H1 (cell line): ENCODE measurements at regions not wholly inside any gene's neighbourhood (a gene's known extent, or its start where the extent isn't known, plus 50 kb on each side); places are given as distances from the start of the nearest gene placed in this dataset.

Experiments used
- CTCF ChIA-PET: fragments of 300-600 bp; sonication (Branson Sonifier 250); formaldehyde crosslinking; loops from one replicate; lab custom pipeline; 2021; ENCODE audit not compliant: partially characterized antibody; lab: Charles Lee
- POLR2A ChIA-PET: fragments of 300-600 bp; sonication (Branson Sonifier 250); formaldehyde crosslinking; loops from one replicate; lab custom pipeline; 2021; ENCODE audit warnings: inconsistent platforms; ENCODE audit not compliant: partially characterized antibody; lab: Charles Lee
- DNase-seq, 2 experiments: peaks; one replicate each; pipeline versions ENCODE4 v3.0.0 to v3.0.0-alpha.2; 2010 to 2022; ENCODE audit warnings: low spot score in 2 of 2, low read depth in 1 of 2, mixed read lengths in 1 of 2
- FAIRE-seq: peaks from 2 replicates; lab custom pipeline; 2011; peaks lifted over from hg19 to GRCh38; lab: Jason Lieb, UNC
- H2AFZ ChIP-seq: 2 replicates; pipeline ENCODE4 v1.8.1; 2012; ENCODE audit warnings: low read length, inconsistent platforms
- H2AK5ac ChIP-seq: 2 replicates; pipeline ENCODE4 v1.6.1; 2013; ENCODE audit warnings: low read depth, low read length
- H2BK120ac ChIP-seq: replicated peaks from 2 replicates; pipeline ENCODE3; 2013; ENCODE audit warnings: low read depth, low read length, inconsistent platforms
- H2BK12ac ChIP-seq: 2 replicates; pipeline ENCODE4 v1.6.1; 2013; ENCODE audit warnings: low read depth, low read length
- H2BK15ac ChIP-seq: 2 replicates; pipeline ENCODE4 v1.6.1; 2013; ENCODE audit warnings: low read length
- H2BK20ac ChIP-seq: 2 replicates; pipeline ENCODE4 v1.6.1; 2013; ENCODE audit warnings: low read length
- H2BK5ac ChIP-seq: 2 replicates; pipeline ENCODE4 v1.6.1; 2013; ENCODE audit warnings: low read depth, low read length
- H3K14ac ChIP-seq: 2 replicates; pipeline ENCODE4 v1.6.1; 2013; ENCODE audit warnings: inconsistent platforms; ENCODE audit not compliant: insufficient read length
- H3K18ac ChIP-seq: 2 replicates; pipeline ENCODE4 v1.6.1; 2013; ENCODE audit warnings: low read length; ENCODE audit errors: extremely low read depth
- H3K23ac ChIP-seq: 2 replicates; pipeline ENCODE4 v1.6.1; 2013; ENCODE audit warnings: inconsistent platforms; ENCODE audit not compliant: insufficient read length
- H3K23me2 ChIP-seq: 2 replicates; pipeline ENCODE4 v1.6.1; 2013; ENCODE audit warnings: low read depth, low read length
- H3K27ac ChIP-seq: 2 replicates; pipeline ENCODE4 v1.6.1; 2011; ENCODE audit warnings: low read depth, low read length, inconsistent platforms
- H3K27me3 ChIP-seq, 4 experiments: replicated peaks in 1 of 4; 1 replicate in 1 of 4; 2 replicates in 3 of 4; pipeline versions ENCODE4 v1.6.1 to v1.8.1; 2011 to 2013; ENCODE audit warnings: low read length in 3 of 4, mild to moderate bottlenecking in 3 of 4, inconsistent platforms in 2 of 4, mixed read lengths in 2 of 4, moderate library complexity in 1 of 4; ENCODE audit not compliant: control insufficient read depth in 3 of 4, insufficient read depth in 3 of 4; ENCODE audit errors: extremely low read depth in 1 of 4
- H3K36me3 ChIP-seq, 4 experiments: 2 replicates each; pipeline versions ENCODE4 v1.6.1 to v1.8.1; 2011 to 2013; ENCODE audit warnings: mild to moderate bottlenecking in 4 of 4, low read length in 3 of 4, moderate library complexity in 2 of 4, control low read depth in 1 of 4, inconsistent platforms in 1 of 4; ENCODE audit not compliant: insufficient read depth in 4 of 4, control insufficient read depth in 2 of 4
- H3K4ac ChIP-seq: replicated peaks from 2 replicates; pipeline ENCODE3; 2013; ENCODE audit warnings: low read length, low read depth, mixed read lengths, inconsistent platforms; ENCODE audit not compliant: insufficient read length
- H3K4me1 ChIP-seq, 4 experiments: replicated peaks in 1 of 4; 1 replicate in 1 of 4; 2 replicates in 3 of 4; pipeline versions ENCODE4 v1.6.1 to v1.8.1; 2011 to 2013; ENCODE audit warnings: low read length in 3 of 4, inconsistent platforms in 2 of 4, mixed read lengths in 1 of 4; ENCODE audit not compliant: insufficient read depth in 4 of 4, control insufficient read depth in 3 of 4
- H3K4me2 ChIP-seq, 2 experiments: 2 replicates each; pipeline versions ENCODE4 v1.6.1 to v1.8.1; 2011 to 2013; ENCODE audit warnings: low read depth in 2 of 2, low read length in 2 of 2, control low read depth in 1 of 2, inconsistent platforms in 1 of 2, mild to moderate bottlenecking in 1 of 2; ENCODE audit not compliant: insufficient read depth in 1 of 2
- H3K4me3 ChIP-seq, 4 experiments: fragments of 200-600, 300-600 bp in 1 of 4; sonication (generic), shearing (Covaris generic), sonication (Bioruptor Twin) in 1 of 4; 2 replicates each; pipeline versions ENCODE4 v1.5.1 to v1.8.1; 2011 to 2016; ENCODE audit warnings: low read length in 4 of 4, low read depth in 3 of 4, control low read depth in 2 of 4, inconsistent platforms in 2 of 4, mild to moderate bottlenecking in 2 of 4, mixed read lengths in 1 of 4, moderate library complexity in 1 of 4; ENCODE audit not compliant: insufficient read depth in 2 of 4; ENCODE audit errors: extremely low read depth in 1 of 4
- H3K56ac ChIP-seq: replicated peaks from 2 replicates; pipeline ENCODE3; 2013; ENCODE audit warnings: low read depth, mild to moderate bottlenecking, mixed read lengths, low read length, inconsistent platforms; ENCODE audit not compliant: insufficient read length
- H3K79me1 ChIP-seq: 2 replicates; pipeline ENCODE4 v1.6.1; 2013; ENCODE audit warnings: low read depth, low read length, control low read depth
- H3K79me2 ChIP-seq, 2 experiments: 2 replicates each; pipeline versions ENCODE4 v1.6.1 to v1.8.1; 2012 to 2013; ENCODE audit warnings: low read length in 2 of 2, mild to moderate bottlenecking in 2 of 2, inconsistent platforms in 1 of 2; ENCODE audit not compliant: insufficient read depth in 2 of 2, control insufficient read depth in 1 of 2
- H3K9ac ChIP-seq, 4 experiments: replicated peaks in 1 of 4; 1 replicate in 1 of 4; 2 replicates in 3 of 4; pipeline versions ENCODE4 v1.6.1 to v1.8.1; 2011 to 2013; ENCODE audit warnings: low read depth in 3 of 4, low read length in 3 of 4, control low read depth in 2 of 4, mild to moderate bottlenecking in 2 of 4, moderate library complexity in 2 of 4, inconsistent platforms in 1 of 4; ENCODE audit errors: extremely low read depth in 1 of 4
- H3K9me3 ChIP-seq, 2 experiments: 2 replicates each; pipeline versions ENCODE4 v1.6.1 to v1.8.1; 2012 to 2013; ENCODE audit warnings: mild to moderate bottlenecking in 2 of 2, moderate library complexity in 2 of 2, control low read depth in 1 of 2, inconsistent platforms in 1 of 2, low read depth in 1 of 2, low read length in 1 of 2, mixed read lengths in 1 of 2; ENCODE audit not compliant: insufficient read depth in 2 of 2
- H4K20me1 ChIP-seq, 2 experiments: replicated peaks in 1 of 2; 2 replicates each; pipeline versions ENCODE3 to v1.8.1; 2011 to 2013; ENCODE audit warnings: inconsistent platforms in 2 of 2, low read length in 2 of 2, mild to moderate bottlenecking in 1 of 2; ENCODE audit not compliant: insufficient read depth in 2 of 2, control insufficient read depth in 1 of 2
- H4K5ac ChIP-seq: 2 replicates; pipeline ENCODE4 v1.6.1; 2013; ENCODE audit warnings: low read length, low read depth, mixed read lengths, inconsistent platforms; ENCODE audit not compliant: insufficient read length
- H4K8ac ChIP-seq: 2 replicates; pipeline ENCODE4 v1.8.0; 2013; ENCODE audit warnings: mild to moderate bottlenecking, moderate library complexity, low read length, inconsistent platforms; ENCODE audit not compliant: insufficient read depth; ENCODE audit errors: extremely low read depth
- H4K91ac ChIP-seq: replicated peaks from 2 replicates; pipeline ENCODE3; 2013; ENCODE audit warnings: low read length, mixed read lengths, inconsistent platforms; ENCODE audit not compliant: insufficient read length
- CBX5 ChIP-seq: fragments of 300-800, 300-1000 bp; sonication (generic); IDR thresholded peaks from 2 replicates; pipeline ENCODE4 v1.7.1; 2016; ENCODE audit warnings: antibody characterized with exemption, low read length, low read depth
- EZH2 ChIP-seq: fragments of 200-600 bp; sonication (generic); IDR thresholded peaks from 2 replicates; pipeline ENCODE4 v1.7.1; 2012; ENCODE audit warnings: low read depth, mild to moderate bottlenecking, moderate library complexity, low read length, inconsistent platforms; ENCODE audit not compliant: severe bottlenecking
- KDM1A ChIP-seq: fragments of 200-600, 300-600 bp; sonication (generic); IDR thresholded peaks from 2 replicates; pipeline ENCODE4 v1.7.1; 2016; ENCODE audit warnings: mild to moderate bottlenecking, low read length, borderline replicate concordance
- SP4 ChIP-seq: IDR thresholded peaks from 2 replicates; pipeline ENCODE4 v1.6.1; 2012; ENCODE audit warnings: low read length, inconsistent platforms
- WGBS, 2 experiments: shearing (Covaris generic) in 1 of 2; methylation state at CpG; one replicate each; pipeline versions ENCODE4 v1.1.6 to v1.1.7; 2013 to 2015; ENCODE audit warnings: low lambda C conversion rate in 2 of 2, mixed read lengths in 2 of 2, inconsistent platforms in 1 of 2, low coverage in 1 of 2, missing lambda C conversion rate in 1 of 2; ENCODE audit not compliant: insufficient replicate concordance in 2 of 2, insufficient coverage in 1 of 2, insufficient read length in 1 of 2; ENCODE audit errors: extremely low coverage in 1 of 2, missing lambda C conversion rate in 1 of 2; 5-methylcytosine and 5-hydroxymethylcytosine counted together
- TF ChIP-seq, protein P1 (sequence below): IDR thresholded peaks from 2 replicates; pipeline ENCODE4 v1.6.1; 2012; ENCODE audit warnings: low read length, inconsistent platforms

DNA sequence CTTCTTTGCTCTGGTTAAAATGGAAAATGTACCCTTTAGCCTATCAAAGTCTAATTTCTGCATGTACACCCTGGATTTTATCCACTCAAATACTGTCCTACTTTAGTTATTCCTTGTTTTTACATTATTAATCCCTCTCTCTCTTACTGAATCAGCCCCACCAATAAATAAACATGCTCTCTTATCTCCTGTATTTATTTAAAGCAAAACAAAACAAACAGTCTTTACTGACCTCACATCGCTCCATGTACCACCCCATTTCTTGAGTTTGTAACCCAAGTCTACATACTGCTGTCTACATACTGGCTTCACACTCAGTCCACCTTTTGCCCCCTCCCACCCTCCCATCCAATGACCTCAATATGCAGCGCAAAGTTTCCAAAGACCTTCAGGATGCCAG, 113.3 kb upstream of the RORA start:
- Histone ChIP-seq H3K79me2 (no peaks in the 10 kb centered on the region), H2BK20ac (no peak overlapping the region)

More for the DNA sequence above, 113.3 kb upstream of the RORA start:
- H3K4me1 ChIP-seq, result no peaks in the 10 kb centered on the region
- H3K14ac ChIP-seq, result no peak overlapping the region
- no peak overlapping the region for H3K23ac ChIP-seq
- no peak overlapping the region for H2AFZ ChIP-seq
- no peak overlapping the region for H3K9ac ChIP-seq
- no peaks in the 10 kb centered on the region for H3K23me2 ChIP-seq
- no peak for FAIRE-seq
- no peak for DNase-seq
- H2BK15ac ChIP-seq, result no peak overlapping the region
- no peak overlapping the region for H3K56ac ChIP-seq
- no peak overlapping the region for H4K5ac ChIP-seq
- H3K4me2 ChIP-seq, result no peak overlapping the region
- no peaks in the 10 kb centered on the region for H3K27me3 ChIP-seq
- WGBS, 2 experiments, result 100% methylated on average over 2 of the region's 2 CpGs; no CpG with 5 or more reads in 1 of the 2 experiments
- no peak for TF ChIP-seq EZH2
- TF ChIP-seq KDM1A, result no peak
- no peak for TF ChIP-seq CBX5
- no peak for TF ChIP-seq SP4
- TF ChIP-seq, protein P1, sequence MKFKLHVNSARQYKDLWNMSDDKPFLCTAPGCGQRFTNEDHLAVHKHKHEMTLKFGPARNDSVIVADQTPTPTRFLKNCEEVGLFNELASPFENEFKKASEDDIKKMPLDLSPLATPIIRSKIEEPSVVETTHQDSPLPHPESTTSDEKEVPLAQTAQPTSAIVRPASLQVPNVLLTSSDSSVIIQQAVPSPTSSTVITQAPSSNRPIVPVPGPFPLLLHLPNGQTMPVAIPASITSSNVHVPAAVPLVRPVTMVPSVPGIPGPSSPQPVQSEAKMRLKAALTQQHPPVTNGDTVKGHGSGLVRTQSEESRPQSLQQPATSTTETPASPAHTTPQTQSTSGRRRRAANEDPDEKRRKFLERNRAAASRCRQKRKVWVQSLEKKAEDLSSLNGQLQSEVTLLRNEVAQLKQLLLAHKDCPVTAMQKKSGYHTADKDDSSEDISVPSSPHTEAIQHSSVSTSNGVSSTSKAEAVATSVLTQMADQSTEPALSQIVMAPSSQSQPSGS, result no peak
- no peak overlapping the region for H2BK12ac ChIP-seq
- H2AK5ac ChIP-seq, result no peak overlapping the region
- ChIA-PET POLR2A (no interaction called here), CTCF (interaction anchor here (0.6 to 1.5 kb wide), 3 partner anchors 12 to 184 kb away, joined by 3 read pairs; no protein-coding TSS in a partner anchor)
- H4K91ac ChIP-seq, result no peak overlapping the region
- no peak overlapping the region for H4K8ac ChIP-seq
- no peak overlapping the region for H3K4ac ChIP-seq
- H2BK5ac ChIP-seq, result no peak overlapping the region
- H3K4me3 ChIP-seq, result no peak overlapping the region
- no peaks in the 10 kb centered on the region for H4K20me1 ChIP-seq
- no peak overlapping the region for H3K27ac ChIP-seq
- H3K9me3 ChIP-seq, result no peaks in the 10 kb centered on the region
- H3K18ac ChIP-seq, result no peak overlapping the region
- H3K36me3 ChIP-seq, result no peaks in the 10 kb centered on the region
- H2BK120ac ChIP-seq, result no peak overlapping the region
- H3K79me1 ChIP-seq, result no peaks in the 10 kb centered on the region
